Left forelimb (tissue), 1 donor: ENCODE measurements at regions not wholly inside any gene's neighbourhood (a gene's known extent, or its start where the extent isn't known, plus 50 kb on each side); places are given as distances from the start of the nearest gene placed in this dataset.

Source experiments
- DNase-seq: peaks from one replicate; pipeline ENCODE4 v3.0.0-alpha.2; 2018; ENCODE audit warnings: low spot score

- no peak for DNase-seq
Measured at GRCh38 chr21:27513016-27513415, 546.1 kb upstream of the ADAMTS5 start.

- DNase-seq = no peak
Measured at GRCh38 chr21:27511233-27511632, 544.3 kb upstream of the ADAMTS5 start.

- DNase-seq = no peak
Measured at GRCh38 chr21:27507695-27508094, 540.8 kb upstream of the ADAMTS5 start.

- no peak for DNase-seq
Measured at GRCh38 chr21:27505516-27505915, 538.6 kb upstream of the ADAMTS5 start.

- no peak for DNase-seq
Measured at GRCh38 chr21:27502801-27503200, 535.9 kb upstream of the ADAMTS5 start.

GRCh38 chr21:27498025-27498424, 531.1 kb upstream of the ADAMTS5 start:
- DNase-seq = no peak

GRCh38 chr21:27495836-27496235, 528.9 kb upstream of the ADAMTS5 start:
- no peak for DNase-seq

- no peak for DNase-seq
Measured at GRCh38 chr21:27493542-27493941, 526.7 kb upstream of the ADAMTS5 start.

- DNase-seq = no peak
Measured at GRCh38 chr21:27487676-27488075, 520.8 kb upstream of the ADAMTS5 start.

- no peak for DNase-seq
Measured at GRCh38 chr21:27480841-27481261, 514.0 kb upstream of the ADAMTS5 start.

- DNase-seq = no peak
Measured at GRCh38 chr21:27477296-27477695, 510.4 kb upstream of the ADAMTS5 start.

GRCh38 chr21:27476696-27477095, 509.8 kb upstream of the ADAMTS5 start:
- no peak for DNase-seq

GRCh38 chr21:27475363-27475955, 508.6 kb upstream of the ADAMTS5 start:
- DNase-seq = no peak

- DNase-seq = no peak
Measured at GRCh38 chr21:27467366-27467765, 500.5 kb upstream of the ADAMTS5 start.

- no peak for DNase-seq
Measured at GRCh38 chr21:27466140-27466539, 499.3 kb upstream of the ADAMTS5 start.

- no peak for DNase-seq
Measured at GRCh38 chr21:27464648-27465047, 497.8 kb upstream of the ADAMTS5 start.

- no peak for DNase-seq
Measured at GRCh38 chr21:27462726-27463125, 495.8 kb upstream of the ADAMTS5 start.

GRCh38 chr21:27454234-27454633, 487.3 kb upstream of the ADAMTS5 start:
- DNase-seq = no peak

- no peak for DNase-seq
Measured at GRCh38 chr21:27451116-27451515, 484.2 kb upstream of the ADAMTS5 start.

GRCh38 chr21:27450216-27450615, 483.3 kb upstream of the ADAMTS5 start:
- no peak for DNase-seq

- DNase-seq = no peak
Measured at GRCh38 chr21:27448960-27449359, 482.1 kb upstream of the ADAMTS5 start.

- DNase-seq = no peak
Measured at GRCh38 chr21:27447843-27448242, 481.0 kb upstream of the ADAMTS5 start.

- DNase-seq = no peak
Measured at GRCh38 chr21:27429710-27430341, 462.9 kb upstream of the ADAMTS5 start.

- no peak for DNase-seq
Measured at GRCh38 chr21:27426196-27426595, 459.3 kb upstream of the ADAMTS5 start.
